HG03175 (cell line): ENCODE measurements at regions not wholly inside any gene's neighbourhood (a gene's known extent, or its start where the extent isn't known, plus 50 kb on each side); places are given as distances from the start of the nearest gene placed in this dataset.

Experiments used
- ATAC-seq: cut with Tn5 transposase; IDR thresholded peaks from one replicate; pipeline ENCODE4 v1.9.1; 2021; ENCODE audit warnings: mild to moderate bottlenecking, moderate library complexity; ENCODE audit not compliant: unreplicated experiment

- ATAC-seq = no peak
Observed at GRCh38 chr11:127629200-127629599, 628.6 kb upstream of the KIRREL3 start.

- no peak for ATAC-seq
Observed at GRCh38 chr11:127628458-127628785, 627.9 kb upstream of the KIRREL3 start.

- no peak for ATAC-seq
Observed at GRCh38 chr11:127627629-127628457, 627.3 kb upstream of the KIRREL3 start.

- no peak for ATAC-seq
Observed at GRCh38 chr11:127627204-127627603, 626.6 kb upstream of the KIRREL3 start.

GRCh38 chr11:127625402-127625801 lies 624.8 kb upstream of the KIRREL3 start:
- no peak for ATAC-seq

GRCh38 chr11:127624306-127624856 lies 623.8 kb upstream of the KIRREL3 start:
- no peak for ATAC-seq

- ATAC-seq = no peak
Observed at GRCh38 chr11:127622686-127623085, 622.1 kb upstream of the KIRREL3 start.

- no peak for ATAC-seq
Observed at GRCh38 chr11:127620671-127621070, 620.1 kb upstream of the KIRREL3 start.

GRCh38 chr11:127619946-127620345 lies 619.4 kb upstream of the KIRREL3 start:
- ATAC-seq = no peak

- no peak for ATAC-seq
Observed at GRCh38 chr11:127618721-127619120, 618.2 kb upstream of the KIRREL3 start.

GRCh38 chr11:127616158-127616557 lies 615.6 kb upstream of the KIRREL3 start:
- ATAC-seq = no peak

- no peak for ATAC-seq
Observed at GRCh38 chr11:127612607-127613006, 612.0 kb upstream of the KIRREL3 start.

- no peak for ATAC-seq
Observed at GRCh38 chr11:127609025-127609773, 608.6 kb upstream of the KIRREL3 start.

GRCh38 chr11:127607487-127608085 lies 607.0 kb upstream of the KIRREL3 start:
- ATAC-seq = no peak

- ATAC-seq = no peak
Observed at GRCh38 chr11:127601578-127601977, 601.0 kb upstream of the KIRREL3 start.

- no peak for ATAC-seq
Observed at GRCh38 chr11:127600674-127601073, 600.1 kb upstream of the KIRREL3 start.

GRCh38 chr11:127598476-127598875 lies 597.9 kb upstream of the KIRREL3 start:
- no peak for ATAC-seq

GRCh38 chr11:127596433-127596832 lies 595.9 kb upstream of the KIRREL3 start:
- ATAC-seq = no peak

- no peak for ATAC-seq
Observed at GRCh38 chr11:127592371-127592770, 591.8 kb upstream of the KIRREL3 start.

GRCh38 chr11:127590314-127590713 lies 589.7 kb upstream of the KIRREL3 start:
- no peak for ATAC-seq

- ATAC-seq = no peak
Observed at GRCh38 chr11:127588431-127588830, 587.9 kb upstream of the KIRREL3 start.

GRCh38 chr11:127587511-127587910 lies 586.9 kb upstream of the KIRREL3 start:
- ATAC-seq = no peak
